GM23338 (cell line): ENCODE measurements at regions not wholly inside any gene's neighbourhood (a gene's known extent, or its start where the extent isn't known, plus 50 kb on each side); places are given as distances from the start of the nearest gene placed in this dataset.

Experiments used
- ATAC-seq: fragments of 200-7000 bp; cut with Tn5 transposase; 3 replicates; pipeline ENCODE4 v1.9.1; 2020
- DNase-seq: peaks from one replicate; pipeline ENCODE4 v3.0.0-alpha.2; 2015; ENCODE audit warnings: low spot score
- H2AFZ ChIP-seq: fragments of 200-600 bp; sonication (generic); 2 replicates; pipeline ENCODE4 v1.8.0; 2016; ENCODE audit warnings: antibody characterized with exemption, mild to moderate bottlenecking, moderate library complexity
- H3F3A ChIP-seq: fragments of 200-600 bp; sonication (generic); replicated peaks from 2 replicates; pipeline ENCODE4 v1.8.0; 2017; ENCODE audit warnings: antibody characterized with exemption, mixed run types, low read depth
- H3K27ac ChIP-seq: fragments of 200-600 bp; sonication (generic); 2 replicates; pipeline ENCODE4 v1.6.1; 2016; ENCODE audit warnings: low read depth
- H3K27me3 ChIP-seq: fragments of 200-600 bp; sonication (generic); 2 replicates; pipeline ENCODE4 v1.8.0; 2016; ENCODE audit warnings: mild to moderate bottlenecking, mixed run types, moderate library complexity; ENCODE audit not compliant: insufficient read depth
- H3K36me3 ChIP-seq: fragments of 200-600 bp; sonication (generic); 2 replicates; pipeline ENCODE4 v1.8.0; 2016; ENCODE audit warnings: mild to moderate bottlenecking; ENCODE audit not compliant: insufficient read depth
- H3K4me1 ChIP-seq: fragments of 200-600 bp; sonication (generic); 2 replicates; pipeline ENCODE4 v1.8.0; 2016; ENCODE audit warnings: mild to moderate bottlenecking, moderate library complexity; ENCODE audit not compliant: insufficient read depth
- H3K4me2 ChIP-seq: fragments of 200-600 bp; sonication (generic); 2 replicates; pipeline ENCODE4 v1.7.1; 2017; ENCODE audit warnings: mixed run types
- H3K4me3 ChIP-seq: fragments of 200-600 bp; sonication (generic); 2 replicates; pipeline ENCODE4 v1.6.1; 2016; ENCODE audit warnings: mixed run types
- H3K79me2 ChIP-seq: fragments of 200-600 bp; sonication (generic); replicated peaks from 2 replicates; pipeline ENCODE4 v1.8.0; 2017; ENCODE audit warnings: mild to moderate bottlenecking; ENCODE audit not compliant: insufficient read depth
- H3K9me2 ChIP-seq: fragments of 200-600 bp; sonication (generic); 2 replicates; pipeline ENCODE4 v1.8.0; 2017; ENCODE audit not compliant: insufficient read depth
- H4K20me1 ChIP-seq: fragments of 200-600 bp; sonication (generic); replicated peaks from 2 replicates; pipeline ENCODE4 v1.8.0; 2017; ENCODE audit warnings: mild to moderate bottlenecking; ENCODE audit not compliant: insufficient read depth
- H3K27ac Mint-ChIP-seq: 2 replicates; pipeline ENCODE4 v1.8.0; 2020; ENCODE audit warnings: inconsistent platforms, mild to moderate bottlenecking, moderate library complexity, mixed read lengths
- H3K27me3 Mint-ChIP-seq: 3 replicates; pipeline ENCODE4 v1.8.0; 2022; ENCODE audit warnings: low read depth, mild to moderate bottlenecking, moderate library complexity, mixed read lengths, inconsistent platforms; ENCODE audit not compliant: insufficient read depth, poor library complexity
- H3K36me3 Mint-ChIP-seq: 3 replicates; pipeline ENCODE4 v1.8.0; 2021; ENCODE audit warnings: low read depth, mild to moderate bottlenecking, inconsistent platforms, moderate library complexity, mixed read lengths
- H3K4me1 Mint-ChIP-seq: 3 replicates; pipeline ENCODE4 v1.8.0; 2020; ENCODE audit warnings: mild to moderate bottlenecking, inconsistent platforms, mixed read lengths
- H3K4me3 Mint-ChIP-seq: 3 replicates; pipeline ENCODE4 v1.8.0; 2021; ENCODE audit warnings: moderate library complexity, mild to moderate bottlenecking, inconsistent platforms, mixed read lengths
- H3K9me3 Mint-ChIP-seq: 3 replicates; pipeline ENCODE4 v1.8.0; 2020; ENCODE audit warnings: moderate library complexity, mild to moderate bottlenecking, inconsistent platforms, mixed read lengths
- ETS1 ChIP-seq: IDR thresholded peaks from 2 replicates; pipeline ENCODE4 v1.6.1; 2016; ENCODE audit warnings: antibody characterized with exemption
- POLR2AphosphoS5 ChIP-seq: IDR thresholded peaks from 2 replicates; pipeline ENCODE4 v1.6.1; 2016; ENCODE audit warnings: antibody characterized with exemption, low read depth
- ZNF462 ChIP-seq: fragments of 250-450 bp; sonication (Bioruptor Pico); IDR thresholded peaks from 2 replicates; pipeline ENCODE4 v1.5.0; 2020; ENCODE audit warnings: mild to moderate bottlenecking, moderate library complexity

- no peaks in the 10 kb centered on the region for H4K20me1 ChIP-seq
- H2AFZ ChIP-seq, result no peak overlapping the region
These were observed 56.3 kb upstream of the PRDM9 start for GRCh38 chr5:23451156-23451555.

More at GRCh38 chr5:23451156-23451555, 56.3 kb upstream of the PRDM9 start:
- no peak for TF ChIP-seq ZNF462 (CRISPR knock-in tag)
- TF ChIP-seq POLR2AphosphoS5, result no peak
- no peak for TF ChIP-seq ETS1
- H3K27me3 ChIP-seq, result no peaks in the 10 kb centered on the region
- H3K4me1 ChIP-seq, result no peaks in the 10 kb centered on the region
- Mint-ChIP-seq H3K4me1 (0 out of 3 replicates have a peak, but pooled peaks cover 4% of the 10 kb centered on the region), H3K36me3 (no peaks in the 10 kb centered on the region), H3K9me3 (no peaks in the 10 kb centered on the region), H3K27ac (no peak overlapping the region), H3K27me3 (peaks cover under 1% of the 10 kb centered on the region), H3K4me3 (no peak overlapping the region)
- no peaks in the 10 kb centered on the region for H3K79me2 ChIP-seq
- no peaks in the 10 kb centered on the region for H3K36me3 ChIP-seq
- peaks cover 3% of the 10 kb centered on the region; the same call in 1 of the 2 replicates for H3K9me2 ChIP-seq
- DNase-seq (no peak), ATAC-seq (no peak)
- no peak overlapping the region for H3K27ac ChIP-seq
- no peak overlapping the region for H3K4me3 ChIP-seq
- H3K4me2 ChIP-seq, result no peak overlapping the region
- no peaks in the 10 kb centered on the region for H3F3A ChIP-seq
